ENCODE measurements at regions not wholly inside any gene's neighbourhood (a gene's known extent, or its start where the extent isn't known, plus 50 kb on each side); places are given as distances from the start of the nearest gene placed in this dataset.

DNA sequence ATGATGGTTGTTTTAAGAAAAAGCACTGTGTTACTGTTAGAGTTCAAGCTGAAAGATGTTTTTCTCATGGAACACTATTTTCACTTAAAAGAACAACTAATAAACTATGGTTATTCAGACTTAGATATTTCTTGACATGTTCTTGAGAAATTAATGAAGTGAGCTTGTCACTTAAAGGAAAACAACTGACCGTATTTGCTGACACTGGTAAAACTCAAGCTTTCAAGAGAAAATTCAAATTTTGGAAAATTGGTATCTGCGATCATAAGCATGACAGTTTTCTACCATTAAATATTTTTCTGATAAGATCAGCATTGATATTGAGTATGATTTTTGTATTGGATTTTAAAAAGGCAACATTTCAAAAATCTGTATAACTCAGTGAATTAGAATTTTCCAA is 549.5 kb upstream of the ACTRT1 start:
- no peak overlapping the region for H3K9ac ChIP-seq (ENCODE audit: low read length)
- ChIA-PET POLR2A (ENCODE audit: unreplicated experiment) (no interaction called here), CTCF (no interaction called here)
- no peaks in the 10 kb centered on the region for H3K4me1 ChIP-seq (ENCODE audit: insufficient read depth, low read length)
- H3F3A ChIP-seq (ENCODE audit: low read length, unreplicated experiment) = no peaks in the 10 kb centered on the region
- H3K9me2 ChIP-seq (replicated peaks; ENCODE audit: low read length) = no peaks in the 10 kb centered on the region
- H3K36me3 ChIP-seq (ENCODE audit: low read depth, low read length) = no peaks in the 10 kb centered on the region
- ATAC-seq (no peak), DNase-seq (no peak)
- H4K20me1 ChIP-seq (ENCODE audit: low read length) = no peaks in the 10 kb centered on the region
- H3K4me3 ChIP-seq (ENCODE audit: low read length) = no peak overlapping the region
- no peak for TF ChIP-seq EZH2 (IDR thresholded peaks at IDR 0.05; ENCODE audit: low read length, unreplicated experiment)
- no peak for TF ChIP-seq CTCF (conservative IDR thresholded peaks at IDR 0.05; ENCODE audit: low read depth, low read length)
- no peak for TF ChIP-seq EZH2phosphoT487 (IDR thresholded peaks at IDR 0.05; ENCODE audit: borderline replicate concordance, low read length)
- BruUV-seq (replicated peaks) = no TSS peak
- intact Hi-C loops (cut with micrococcal nuclease) = no loop called here
- H2AFZ ChIP-seq (ENCODE audit: low read length) = no peak overlapping the region
- no peaks in the 10 kb centered on the region for H3K27me3 ChIP-seq (ENCODE audit: low read length)
- H3K27ac ChIP-seq (ENCODE audit: low read length) = no peak overlapping the region
- H3K9me3 ChIP-seq (ENCODE audit: low read length) = no peaks in the 10 kb centered on the region
- H3K4me2 ChIP-seq (ENCODE audit: low read length) = no peak overlapping the region
- no peaks in the 10 kb centered on the region for H3K79me2 ChIP-seq (ENCODE audit: low read length)

DNA sequence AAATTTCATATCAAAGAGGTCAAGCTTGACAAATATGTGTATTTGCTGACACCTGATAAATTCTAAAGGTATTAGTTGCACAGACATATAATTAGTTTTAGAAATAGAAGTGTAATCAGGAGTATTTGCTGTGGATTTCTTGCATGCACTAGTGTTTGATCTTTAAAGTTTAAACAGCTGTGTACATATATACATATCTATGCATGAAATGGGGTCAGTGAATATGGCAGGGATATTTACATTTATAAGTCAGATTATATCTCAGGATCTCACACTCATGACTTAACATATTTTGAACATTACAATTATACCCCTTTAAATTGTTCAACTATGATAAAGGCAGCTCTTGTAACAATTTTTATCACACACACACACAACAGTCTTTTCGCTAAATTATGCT is 547.4 kb upstream of the ACTRT1 start:
- Histone ChIP-seq H3K27ac (ENCODE audit: low read length) (no peak overlapping the region), H3K79me2 (ENCODE audit: low read length) (no peaks in the 10 kb centered on the region), H3K4me1 (ENCODE audit: insufficient read depth, low read length) (no peaks in the 10 kb centered on the region), H3K36me3 (ENCODE audit: low read depth, low read length) (no peaks in the 10 kb centered on the region), H3K9ac (ENCODE audit: low read length) (no peak overlapping the region), H2AFZ (ENCODE audit: low read length) (no peak overlapping the region), H3K4me3 (ENCODE audit: low read length) (no peak overlapping the region), H3K9me2 (replicated peaks; ENCODE audit: low read length) (no peaks in the 10 kb centered on the region), H3K9me3 (ENCODE audit: low read length) (no peaks in the 10 kb centered on the region), H3K4me2 (ENCODE audit: low read length) (no peak overlapping the region), H3F3A (ENCODE audit: low read length, unreplicated experiment) (no peaks in the 10 kb centered on the region), H3K27me3 (ENCODE audit: low read length) (no peaks in the 10 kb centered on the region), H4K20me1 (ENCODE audit: low read length) (no peaks in the 10 kb centered on the region)
- no peak for TF ChIP-seq EZH2 (IDR thresholded peaks at IDR 0.05; ENCODE audit: low read length, unreplicated experiment)
- no peak for TF ChIP-seq CTCF (conservative IDR thresholded peaks at IDR 0.05; ENCODE audit: low read depth, low read length)
- TF ChIP-seq EZH2phosphoT487 (IDR thresholded peaks at IDR 0.05; ENCODE audit: borderline replicate concordance, low read length) = no peak
- intact Hi-C loops (cut with micrococcal nuclease) = no loop called here
- DNase-seq (no peak), ATAC-seq (no peak)
- no TSS peak for BruUV-seq (replicated peaks)
- ChIA-PET POLR2A (ENCODE audit: unreplicated experiment) (no interaction called here), CTCF (no interaction called here)

GRCh38 chrX:128582036-128582435 is 529.8 kb upstream of the ACTRT1 start:
- CTCF ChIA-PET = no interaction called here
- TF ChIP-seq EZH2 (IDR thresholded peaks at IDR 0.05; ENCODE audit: low read length, unreplicated experiment) = no peak
- no peak for TF ChIP-seq CTCF (conservative IDR thresholded peaks at IDR 0.05; ENCODE audit: low read depth, low read length)
- no peak for TF ChIP-seq EZH2phosphoT487 (IDR thresholded peaks at IDR 0.05; ENCODE audit: borderline replicate concordance, low read length)
- H3K9ac ChIP-seq (ENCODE audit: low read length) = no peak overlapping the region
- H3K27ac ChIP-seq (ENCODE audit: low read length) = no peak overlapping the region
- DNase-seq (no peak), ATAC-seq (no peak)
- H3K9me2 ChIP-seq (replicated peaks; ENCODE audit: low read length) = no peaks in the 10 kb centered on the region
- H3K4me1 ChIP-seq (ENCODE audit: insufficient read depth, low read length) = no peaks in the 10 kb centered on the region
- POLR2A ChIA-PET (ENCODE audit: unreplicated experiment) = no interaction called here
- H3K4me3 ChIP-seq (ENCODE audit: low read length) = no peak overlapping the region
- H3K79me2 ChIP-seq (ENCODE audit: low read length) = no peaks in the 10 kb centered on the region
- no TSS peak for BruUV-seq (replicated peaks)
- no peak overlapping the region for H2AFZ ChIP-seq (ENCODE audit: low read length)
- intact Hi-C loops (cut with micrococcal nuclease) = no loop called here
- no peaks in the 10 kb centered on the region for H3K36me3 ChIP-seq (ENCODE audit: low read depth, low read length)
- no peaks in the 10 kb centered on the region for H3K9me3 ChIP-seq (ENCODE audit: low read length)
- H3F3A ChIP-seq (ENCODE audit: low read length, unreplicated experiment) = no peaks in the 10 kb centered on the region
- H4K20me1 ChIP-seq (ENCODE audit: low read length) = no peaks in the 10 kb centered on the region
- H3K4me2 ChIP-seq (ENCODE audit: low read length) = no peak overlapping the region
- no peaks in the 10 kb centered on the region for H3K27me3 ChIP-seq (ENCODE audit: low read length)
